Prostate gland (tissue), 2 donors: ENCODE measurements at regions not wholly inside any gene's neighbourhood (a gene's known extent, or its start where the extent isn't known, plus 50 kb on each side); places are given as distances from the start of the nearest gene placed in this dataset.

ENCODE experiments used
- POLR2A ChIP-seq: fragments of 450-650 bp; IDR thresholded peaks from one replicate; pipeline ENCODE4 v1.6.1; 2016; ENCODE audit warnings: antibody characterized with exemption, mild to moderate bottlenecking
- POLR2AphosphoS5 ChIP-seq: sonication (generic); formaldehyde crosslinking; IDR thresholded peaks from one replicate; pipeline ENCODE4 v1.6.1; 2017; ENCODE audit warnings: antibody characterized with exemption
- TF ChIP-seq, protein P1 (sequence below), 4 experiments: fragments of 200-600 bp in 2 of 4; fragments of 450-650 bp in 2 of 4; sonication (generic) in 2 of 4; IDR thresholded peaks; 1 replicate in 3 of 4; 2 replicates in 1 of 4; pipeline ENCODE4 v1.5.1; 2016 to 2019; ENCODE audit warnings: antibody characterized with exemption in 4 of 4, mild to moderate bottlenecking in 2 of 4, moderate library complexity in 2 of 4

DNA sequence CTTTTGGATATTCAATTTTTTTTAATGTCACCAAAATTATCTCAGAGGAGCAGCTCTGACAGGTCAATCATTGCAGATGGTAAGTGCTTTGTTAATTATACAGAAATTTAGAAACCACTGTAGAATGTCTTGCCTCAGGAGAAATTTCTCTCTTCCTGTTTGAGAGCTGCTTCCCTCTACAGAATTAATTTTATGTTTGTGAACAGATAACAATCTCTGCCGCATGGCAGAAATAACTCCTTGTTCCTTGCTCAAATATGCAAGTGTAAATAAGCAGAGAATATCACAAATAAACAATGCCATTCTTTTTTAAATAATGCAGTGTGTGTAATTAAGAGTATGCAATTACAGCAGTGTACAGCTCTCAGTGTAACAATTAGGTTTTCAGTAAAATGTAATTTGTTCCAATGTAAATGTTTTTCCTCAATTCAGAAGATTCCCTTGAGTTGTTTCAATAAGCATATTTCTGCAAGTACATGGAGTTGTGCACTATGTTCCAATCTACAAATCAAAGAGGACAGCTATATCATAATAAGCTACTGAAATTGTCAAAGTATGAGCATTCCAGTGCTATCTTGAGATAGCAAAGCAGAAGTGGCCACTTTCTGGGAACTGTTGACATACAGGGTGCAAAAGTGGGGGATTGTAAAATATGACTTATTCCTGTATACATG lies 1012.8 kb downstream of the MAT2B start:
- TF ChIP-seq, protein P1, sequence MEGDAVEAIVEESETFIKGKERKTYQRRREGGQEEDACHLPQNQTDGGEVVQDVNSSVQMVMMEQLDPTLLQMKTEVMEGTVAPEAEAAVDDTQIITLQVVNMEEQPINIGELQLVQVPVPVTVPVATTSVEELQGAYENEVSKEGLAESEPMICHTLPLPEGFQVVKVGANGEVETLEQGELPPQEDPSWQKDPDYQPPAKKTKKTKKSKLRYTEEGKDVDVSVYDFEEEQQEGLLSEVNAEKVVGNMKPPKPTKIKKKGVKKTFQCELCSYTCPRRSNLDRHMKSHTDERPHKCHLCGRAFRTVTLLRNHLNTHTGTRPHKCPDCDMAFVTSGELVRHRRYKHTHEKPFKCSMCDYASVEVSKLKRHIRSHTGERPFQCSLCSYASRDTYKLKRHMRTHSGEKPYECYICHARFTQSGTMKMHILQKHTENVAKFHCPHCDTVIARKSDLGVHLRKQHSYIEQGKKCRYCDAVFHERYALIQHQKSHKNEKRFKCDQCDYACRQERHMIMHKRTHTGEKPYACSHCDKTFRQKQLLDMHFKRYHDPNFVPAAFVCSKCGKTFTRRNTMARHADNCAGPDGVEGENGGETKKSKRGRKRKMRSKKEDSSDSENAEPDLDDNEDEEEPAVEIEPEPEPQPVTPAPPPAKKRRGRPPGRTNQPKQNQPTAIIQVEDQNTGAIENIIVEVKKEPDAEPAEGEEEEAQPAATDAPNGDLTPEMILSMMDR (IDR thresholded peaks at IDR 0.05): no peak
- TF ChIP-seq POLR2A: no peak
- peak; percentile 24 for TF ChIP-seq POLR2AphosphoS5
